ENCODE measurements at regions not wholly inside any gene's neighbourhood (a gene's known extent, or its start where the extent isn't known, plus 50 kb on each side); places are given as distances from the start of the nearest gene placed in this dataset.
"Not testable (repeated sequence)": the region's sequence is repeated elsewhere in the genome, so short reads cannot be mapped to it uniquely, and the experiment has no call there.

DNA sequence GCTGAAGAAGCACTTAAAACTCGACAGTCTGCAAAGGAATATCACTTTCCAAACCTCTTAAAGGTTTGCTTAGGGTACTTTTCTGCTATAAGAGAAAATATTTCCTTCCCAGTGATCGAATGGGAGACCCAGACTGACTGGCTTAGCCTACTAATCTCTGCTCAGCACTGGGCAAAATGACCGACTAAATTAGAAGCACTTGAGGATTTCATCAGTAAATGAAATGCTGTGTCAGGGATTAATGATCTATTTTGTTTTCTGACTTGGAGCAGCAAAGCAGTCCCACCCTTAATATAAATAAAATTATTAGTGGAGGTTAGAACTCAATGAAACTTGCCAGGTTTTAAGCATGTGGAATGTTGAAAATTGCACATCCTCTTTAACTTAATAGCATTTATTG, 411.6 kb downstream of the NEBL start:
- ATAC-seq: no peak
- Mint-ChIP-seq H3K27me3 (no peaks in the 10 kb centered on the region), H3K9me3 (ENCODE audit: low read depth) (peaks cover 4% of the 10 kb centered on the region), H3K36me3 (no peaks in the 10 kb centered on the region), H3K27ac (no peak overlapping the region), H3K4me3 (no peak overlapping the region), H3K4me1 (no peaks in the 10 kb centered on the region)
- DNase-seq: no peak
- CTCF ChIA-PET: no interaction called here

- Mint-ChIP-seq H3K9me3 (ENCODE audit: low read depth) (peaks cover 7% of the 10 kb centered on the region), H3K4me3 (no peak overlapping the region), H3K4me1 (no peaks in the 10 kb centered on the region), H3K27ac (no peak overlapping the region), H3K27me3 (no peaks in the 10 kb centered on the region), H3K36me3 (no peaks in the 10 kb centered on the region)
- CTCF ChIA-PET: no interaction called here
- DNase-seq (no peak), ATAC-seq (no peak)
These were observed 416.1 kb downstream of the NEBL start for GRCh38 chr10:20481054-20481453.

DNA sequence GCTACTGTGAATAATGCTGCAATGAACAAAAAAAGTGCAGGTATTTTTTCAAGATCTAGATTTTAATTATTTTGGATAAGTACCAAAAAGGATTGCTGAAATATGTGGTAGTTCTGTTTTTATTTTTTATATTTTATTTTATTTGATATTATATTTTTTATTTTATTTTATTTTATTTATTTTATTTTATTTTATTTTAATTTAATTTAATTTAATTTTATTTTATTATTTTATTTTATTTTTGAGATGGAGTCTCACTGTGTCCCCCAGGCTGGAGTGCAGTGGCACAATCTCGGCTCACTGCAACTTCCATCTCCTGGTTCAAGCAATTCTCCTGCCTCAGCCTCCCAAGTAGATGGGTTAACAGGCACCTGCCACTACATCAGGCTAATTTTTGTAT, 416.5 kb downstream of the NEBL start:
- H3K4me1 Mint-ChIP-seq; H3K27me3 Mint-ChIP-seq; H3K9me3 Mint-ChIP-seq (ENCODE audit: low read depth); DNase-seq; H3K4me3 Mint-ChIP-seq; CTCF ChIA-PET; H3K36me3 Mint-ChIP-seq; H3K27ac Mint-ChIP-seq; ATAC-seq: not testable (repeated sequence)

DNA sequence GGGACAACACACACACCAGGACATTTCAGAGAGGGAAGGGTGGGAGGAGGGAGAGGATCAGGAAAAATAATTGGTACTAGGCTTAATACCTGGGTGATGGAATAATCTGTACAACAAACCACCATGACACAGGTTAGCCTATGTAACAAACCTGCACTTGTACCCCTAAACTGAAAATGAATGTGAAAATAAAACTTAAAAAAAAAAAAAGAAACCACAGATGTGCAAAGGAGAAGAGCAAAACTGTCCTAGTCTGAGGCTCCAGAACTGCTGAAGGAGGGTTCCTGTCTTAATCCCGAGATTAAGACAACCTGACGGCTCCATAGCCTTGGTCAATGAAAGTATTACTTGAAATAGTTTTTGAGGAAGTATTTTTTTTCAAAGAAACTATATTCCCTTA, 423.0 kb downstream of the NEBL start:
- DNase-seq (no peak), ATAC-seq (no peak)
- Mint-ChIP-seq H3K36me3 (no peaks in the 10 kb centered on the region), H3K4me3 (no peak overlapping the region), H3K27ac (no peak overlapping the region), H3K9me3 (ENCODE audit: low read depth) (peaks cover 4% of the 10 kb centered on the region), H3K27me3 (no peaks in the 10 kb centered on the region), H3K4me1 (no peaks in the 10 kb centered on the region)
- CTCF ChIA-PET: no interaction called here

GRCh38 chr10:20473023-20473760, 423.9 kb downstream of the NEBL start:
- CTCF ChIA-PET: no interaction called here
- no peaks in the 10 kb centered on the region for H3K4me1 Mint-ChIP-seq
- no peaks in the 10 kb centered on the region for H3K27me3 Mint-ChIP-seq
- no peak overlapping the region for H3K4me3 Mint-ChIP-seq
- no peak overlapping the region for H3K27ac Mint-ChIP-seq
- H3K36me3 Mint-ChIP-seq: no peaks in the 10 kb centered on the region
- no peak for ATAC-seq
- peaks cover 4% of the 10 kb centered on the region for H3K9me3 Mint-ChIP-seq (ENCODE audit: low read depth)
- no peak for DNase-seq

DNA sequence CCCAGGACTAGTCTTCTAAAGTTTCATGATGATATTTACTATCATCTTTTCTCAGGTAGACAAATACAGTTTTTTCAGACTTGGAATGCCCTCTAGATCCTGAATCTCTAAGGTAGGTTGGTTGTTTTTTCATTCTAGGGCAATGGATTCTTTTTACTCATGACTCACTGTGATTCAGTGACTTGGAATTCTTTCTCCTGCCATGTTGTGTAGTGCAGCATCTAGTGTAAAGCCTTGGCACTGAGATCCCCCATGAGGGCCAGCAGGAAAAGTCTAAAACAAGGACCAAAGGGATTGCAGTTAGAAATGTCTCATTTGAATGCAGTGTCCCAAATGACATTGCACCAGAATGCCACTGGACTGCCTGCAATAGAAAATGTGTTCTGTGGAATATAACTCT, 430.4 kb downstream of the NEBL start:
- Mint-ChIP-seq H3K9me3 (ENCODE audit: low read depth) (peaks cover 9% of the 10 kb centered on the region), H3K36me3 (no peaks in the 10 kb centered on the region), H3K4me1 (no peaks in the 10 kb centered on the region), H3K4me3 (no peak overlapping the region), H3K27me3 (no peaks in the 10 kb centered on the region), H3K27ac (no peak overlapping the region)
- CTCF ChIA-PET: no interaction called here
- DNase-seq (no peak), ATAC-seq (no peak)

DNA sequence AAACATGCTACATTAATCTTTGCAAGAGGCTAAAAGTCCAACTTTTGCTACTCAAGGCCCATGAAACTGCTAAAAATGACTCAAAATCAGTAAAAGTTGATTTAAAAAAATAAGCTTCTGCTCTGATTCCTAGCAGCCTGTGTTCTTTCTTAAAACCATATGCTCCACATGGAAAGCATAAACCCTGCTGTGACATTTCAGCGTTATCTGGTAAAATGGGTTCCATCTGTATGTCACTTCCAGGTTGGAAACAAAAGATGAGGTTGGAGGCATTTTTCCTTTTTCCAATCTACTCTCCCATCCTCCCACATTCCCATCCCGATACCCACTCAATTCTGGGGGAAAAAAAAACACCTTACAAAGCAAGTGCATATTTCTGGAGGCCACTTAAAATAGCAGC, 439.5 kb downstream of the NEBL start:
- H3K4me3 Mint-ChIP-seq: no peak overlapping the region
- CTCF ChIA-PET: no interaction called here
- ATAC-seq: no peak

DNA sequence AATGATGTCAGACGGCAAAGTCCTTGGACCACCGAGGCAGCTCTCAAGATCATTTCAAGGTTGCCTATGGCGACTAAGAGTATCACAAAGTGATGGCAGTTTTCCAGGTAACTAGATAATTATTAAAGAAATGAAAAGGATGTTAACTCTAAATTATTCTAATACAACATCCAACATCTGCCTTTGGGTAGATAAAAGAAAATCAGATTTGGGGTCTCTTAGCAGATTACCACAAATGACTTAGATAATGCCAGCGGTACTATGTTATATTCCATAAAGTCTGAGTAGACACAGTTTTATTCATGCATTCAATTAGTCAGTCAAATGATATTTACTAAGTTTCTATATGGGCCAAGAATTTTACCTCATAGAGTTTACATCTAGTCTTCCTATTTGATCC, 441.3 kb downstream of the NEBL start:
- Mint-ChIP-seq H3K9me3 (ENCODE audit: low read depth) (peaks cover 6% of the 10 kb centered on the region), H3K4me3 (no peak overlapping the region), H3K27me3 (no peaks in the 10 kb centered on the region), H3K27ac (no peak overlapping the region), H3K36me3 (no peaks in the 10 kb centered on the region), H3K4me1 (no peaks in the 10 kb centered on the region)
- DNase-seq (no peak), ATAC-seq (no peak)
- CTCF ChIA-PET: no interaction called here

More for the DNA sequence above, 439.5 kb downstream of the NEBL start:
- no peak overlapping the region for H3K27ac Mint-ChIP-seq
- DNase-seq: no peak
- H3K4me1 Mint-ChIP-seq: no peaks in the 10 kb centered on the region
- H3K9me3 Mint-ChIP-seq (ENCODE audit: low read depth): peaks cover 3% of the 10 kb centered on the region
- no peaks in the 10 kb centered on the region for H3K36me3 Mint-ChIP-seq
- H3K27me3 Mint-ChIP-seq: no peaks in the 10 kb centered on the region

GRCh38 chr10:20454331-20454730, 442.8 kb downstream of the NEBL start:
- no peaks in the 10 kb centered on the region for H3K27me3 Mint-ChIP-seq
- DNase-seq: no peak
- H3K36me3 Mint-ChIP-seq: no peaks in the 10 kb centered on the region
- H3K4me3 Mint-ChIP-seq: no peak overlapping the region
- no peak for ATAC-seq
- H3K9me3 Mint-ChIP-seq (ENCODE audit: low read depth): peaks cover 6% of the 10 kb centered on the region
- H3K4me1 Mint-ChIP-seq: no peaks in the 10 kb centered on the region
- CTCF ChIA-PET: no interaction called here
- no peak overlapping the region for H3K27ac Mint-ChIP-seq

GRCh38 chr10:20446561-20447193, 450.4 kb downstream of the NEBL start:
- H3K4me3 Mint-ChIP-seq: no peak overlapping the region
- no peak overlapping the region for H3K27ac Mint-ChIP-seq
- H3K4me1 Mint-ChIP-seq: no peaks in the 10 kb centered on the region
- DNase-seq (no peak), ATAC-seq (no peak)
- no peaks in the 10 kb centered on the region for H3K36me3 Mint-ChIP-seq
- H3K27me3 Mint-ChIP-seq: no peaks in the 10 kb centered on the region
- CTCF ChIA-PET: no interaction called here
- H3K9me3 Mint-ChIP-seq (ENCODE audit: low read depth): peaks cover 23% of the 10 kb centered on the region

DNA sequence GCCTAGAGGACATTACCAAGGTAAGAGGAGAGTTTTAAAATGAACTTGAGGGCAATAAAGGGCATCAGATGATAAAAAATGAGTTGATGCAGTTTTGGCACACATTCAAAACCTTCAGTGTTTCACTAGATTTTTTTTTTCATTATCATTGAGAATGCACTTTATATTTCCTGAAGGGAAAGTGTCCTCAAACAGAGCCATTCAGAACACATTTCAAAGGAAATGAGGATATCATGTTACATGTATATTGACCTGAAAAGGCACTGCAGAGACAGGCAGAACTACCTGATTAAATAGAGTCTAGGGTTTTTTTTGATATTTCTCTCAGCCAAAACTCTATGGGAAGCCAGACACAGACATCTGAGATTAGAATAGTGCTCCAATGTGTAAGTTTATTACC, 454.0 kb downstream of the NEBL start:
- no peaks in the 10 kb centered on the region for H3K4me1 Mint-ChIP-seq
- CTCF ChIA-PET: no interaction called here
- no peaks in the 10 kb centered on the region for H3K36me3 Mint-ChIP-seq
- H3K27me3 Mint-ChIP-seq: no peaks in the 10 kb centered on the region
- no peak for DNase-seq
- no peak overlapping the region for H3K4me3 Mint-ChIP-seq
- H3K9me3 Mint-ChIP-seq (ENCODE audit: low read depth): peaks cover 27% of the 10 kb centered on the region
- H3K27ac Mint-ChIP-seq: no peak overlapping the region
- no peak for ATAC-seq

DNA sequence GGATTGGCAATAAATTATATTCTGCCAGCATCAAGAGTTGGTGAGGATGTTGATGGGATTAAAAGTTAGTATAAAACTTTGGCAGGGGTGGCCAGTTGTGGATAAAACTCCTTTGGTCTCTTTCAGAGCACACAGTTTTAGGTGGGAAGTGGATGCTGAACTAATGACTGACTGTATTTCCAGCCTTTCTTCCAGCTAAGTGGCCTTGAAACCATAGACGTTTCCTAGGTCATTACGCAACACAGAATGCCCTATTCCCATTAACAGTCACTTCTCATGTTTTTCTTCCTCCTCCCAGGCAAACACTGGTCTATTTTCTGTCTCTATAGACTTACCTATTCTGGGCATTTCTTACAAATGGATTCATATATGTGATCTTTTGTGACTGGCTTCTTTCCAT, 467.4 kb downstream of the NEBL start:
- DNase-seq (no peak), ATAC-seq (no peak)
- Mint-ChIP-seq H3K27ac (no peak overlapping the region), H3K4me1 (no peaks in the 10 kb centered on the region), H3K9me3 (ENCODE audit: low read depth) (peaks cover 19% of the 10 kb centered on the region), H3K36me3 (no peaks in the 10 kb centered on the region), H3K27me3 (no peaks in the 10 kb centered on the region), H3K4me3 (no peak overlapping the region)
- CTCF ChIA-PET: no interaction called here

DNA sequence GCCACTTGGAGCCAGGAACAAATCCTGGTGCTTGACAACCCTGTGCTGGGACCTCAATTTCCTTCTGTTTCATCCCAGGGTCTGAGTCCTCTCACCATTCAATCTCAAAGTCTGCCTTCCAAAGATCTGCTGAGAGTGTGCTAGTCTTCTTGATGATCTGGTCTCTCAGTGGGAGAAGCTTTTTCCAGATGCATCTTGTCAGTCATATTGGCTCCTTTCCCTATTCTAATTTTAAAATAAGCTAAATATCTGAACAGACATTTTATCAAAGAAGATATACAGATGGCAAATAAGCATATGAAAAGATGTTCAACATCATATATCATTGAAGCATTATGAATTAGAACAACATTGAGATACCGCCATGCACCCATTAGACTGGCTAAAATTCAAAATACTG, 469.3 kb downstream of the NEBL start:
- peaks cover 20% of the 10 kb centered on the region for H3K9me3 Mint-ChIP-seq (ENCODE audit: low read depth)
- CTCF ChIA-PET: no interaction called here

GRCh38 chr10:20418286-20418685, 478.8 kb downstream of the NEBL start:
- peaks cover 2% of the 10 kb centered on the region for H3K9me3 Mint-ChIP-seq (ENCODE audit: low read depth)
- no peaks in the 10 kb centered on the region for H3K4me1 Mint-ChIP-seq

More for the DNA sequence above, 469.3 kb downstream of the NEBL start:
- no peaks in the 10 kb centered on the region for H3K36me3 Mint-ChIP-seq
- DNase-seq (no peak), ATAC-seq (no peak)
- no peaks in the 10 kb centered on the region for H3K27me3 Mint-ChIP-seq
- H3K4me1 Mint-ChIP-seq: no peaks in the 10 kb centered on the region
- no peak overlapping the region for H3K27ac Mint-ChIP-seq
- no peak overlapping the region for H3K4me3 Mint-ChIP-seq

More at GRCh38 chr10:20418286-20418685, 478.8 kb downstream of the NEBL start:
- no peak overlapping the region for H3K27ac Mint-ChIP-seq
- H3K4me3 Mint-ChIP-seq: no peak overlapping the region
- CTCF ChIA-PET: no interaction called here
- DNase-seq: no peak
- no peaks in the 10 kb centered on the region for H3K27me3 Mint-ChIP-seq
- no peaks in the 10 kb centered on the region for H3K36me3 Mint-ChIP-seq
- ATAC-seq: no peak
